Fibroblast of the conjunctiva (primary cell): ENCODE measurements at regions not wholly inside any gene's neighbourhood (a gene's known extent, or its start where the extent isn't known, plus 50 kb on each side); places are given as distances from the start of the nearest gene placed in this dataset.
A peak's percentile ranks its signal among the peaks of the same experiment; 100 is the strongest.
"Not testable (repeated sequence)": the region's sequence is repeated elsewhere in the genome, so short reads cannot be mapped to it uniquely, and the experiment has no call there.

ENCODE experiments used
- DNase-seq: peaks from one replicate; pipeline ENCODE4 v3.0.0-alpha.2; 2010; ENCODE audit warnings: low read depth

- DNase-seq = no peak
These were observed 122.9 kb upstream of the ELAC2 start for GRCh38 chr17:13140750-13141149.

GRCh38 chr17:13135506-13135905 lies 117.7 kb upstream of the ELAC2 start:
- DNase-seq = no peak

GRCh38 chr17:13134076-13134475 lies 116.2 kb upstream of the ELAC2 start:
- no peak for DNase-seq

- no peak for DNase-seq
These were observed 113.4 kb upstream of the ELAC2 start for GRCh38 chr17:13131225-13131624.

- no peak for DNase-seq
These were observed 111.5 kb upstream of the ELAC2 start for GRCh38 chr17:13129356-13129755.

GRCh38 chr17:13128676-13129075 lies 110.8 kb upstream of the ELAC2 start:
- DNase-seq = no peak

- no peak for DNase-seq
These were observed 110.2 kb upstream of the ELAC2 start for GRCh38 chr17:13127921-13128602.

GRCh38 chr17:13120864-13121263 lies 103.0 kb upstream of the ELAC2 start:
- DNase-seq = no peak

- DNase-seq = no peak
These were observed 100.5 kb upstream of the ELAC2 start for GRCh38 chr17:13118311-13118710.

GRCh38 chr17:13117616-13118015 lies 99.8 kb upstream of the ELAC2 start:
- no peak for DNase-seq

- peak; percentile 18 for DNase-seq
These were observed 96.8 kb upstream of the ELAC2 start for GRCh38 chr17:13114601-13115031.

- DNase-seq = no peak
These were observed 96.1 kb upstream of the ELAC2 start for GRCh38 chr17:13113821-13114525.

GRCh38 chr17:13107676-13108235 lies 89.9 kb upstream of the ELAC2 start:
- no peak for DNase-seq

- DNase-seq = no peak
These were observed 88.3 kb upstream of the ELAC2 start for GRCh38 chr17:13106171-13106570.

GRCh38 chr17:13104576-13104975 lies 86.7 kb upstream of the ELAC2 start:
- DNase-seq = no peak

GRCh38 chr17:13102477-13102876 lies 84.7 kb upstream of the ELAC2 start:
- DNase-seq = no peak

- no peak for DNase-seq
These were observed 82.1 kb upstream of the ELAC2 start for GRCh38 chr17:13099926-13100325.

GRCh38 chr17:13099089-13099735 lies 81.4 kb upstream of the ELAC2 start:
- no peak for DNase-seq

GRCh38 chr17:13096291-13096690 lies 78.5 kb upstream of the ELAC2 start:
- DNase-seq = no peak

- not testable (repeated sequence) for DNase-seq
These were observed 74.2 kb upstream of the ELAC2 start for GRCh38 chr17:13092010-13092409.

- no peak for DNase-seq
These were observed 70.8 kb upstream of the ELAC2 start for GRCh38 chr17:13088666-13089065.

- DNase-seq = no peak
These were observed 70.0 kb upstream of the ELAC2 start for GRCh38 chr17:13087802-13088201.
